C1 segment of cervical spinal cord (tissue), 14 donors: ENCODE measurements at regions not wholly inside any gene's neighbourhood (a gene's known extent, or its start where the extent isn't known, plus 50 kb on each side); places are given as distances from the start of the nearest gene placed in this dataset.

Source experiments
- DNase-seq, 14 donors: peaks; one replicate each; lab custom pipeline; 2025; lab: John Stamatoyannopoulos, UW

- no peak for DNase-seq
Observed at GRCh38 chr1:170219163-170219562, 73.4 kb downstream of the NTMT2 start.

- no peak for DNase-seq
Observed at GRCh38 chr1:170221031-170221430, 75.3 kb downstream of the NTMT2 start.

- DNase-seq: no peak
Observed at GRCh38 chr1:170221495-170221894, 75.7 kb downstream of the NTMT2 start.

GRCh38 chr1:170224469-170224868 lies 78.7 kb downstream of the NTMT2 start:
- no peak for DNase-seq

- DNase-seq: no peak
Observed at GRCh38 chr1:170225781-170226530, 80.2 kb downstream of the NTMT2 start.

DNA sequence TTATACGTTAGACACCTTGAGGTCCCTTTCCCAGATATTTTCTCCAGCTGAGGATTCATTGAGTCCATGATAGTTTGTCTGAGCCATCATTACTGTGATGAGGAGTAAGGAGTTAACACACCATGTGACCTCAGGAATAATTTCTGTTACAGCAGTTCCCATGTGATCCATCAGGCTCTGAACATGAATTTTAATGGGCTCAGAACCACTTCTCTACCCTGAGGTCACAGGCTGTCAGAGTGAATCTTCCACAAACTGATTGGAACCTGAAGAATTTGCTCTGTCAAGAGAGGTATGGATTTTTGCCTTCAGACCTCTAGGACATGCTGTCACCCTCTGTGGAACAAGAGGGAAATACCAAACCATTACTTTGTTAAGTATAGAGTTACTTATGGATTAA lies 81.0 kb downstream of the NTMT2 start:
- DNase-seq: no peak

GRCh38 chr1:170230323-170230722 lies 84.6 kb downstream of the NTMT2 start:
- DNase-seq: no peak

GRCh38 chr1:170231662-170232061 lies 85.9 kb downstream of the NTMT2 start:
- no peak for DNase-seq

- DNase-seq: no peak
Observed at GRCh38 chr1:170238704-170239391, 93.1 kb downstream of the NTMT2 start.

DNA sequence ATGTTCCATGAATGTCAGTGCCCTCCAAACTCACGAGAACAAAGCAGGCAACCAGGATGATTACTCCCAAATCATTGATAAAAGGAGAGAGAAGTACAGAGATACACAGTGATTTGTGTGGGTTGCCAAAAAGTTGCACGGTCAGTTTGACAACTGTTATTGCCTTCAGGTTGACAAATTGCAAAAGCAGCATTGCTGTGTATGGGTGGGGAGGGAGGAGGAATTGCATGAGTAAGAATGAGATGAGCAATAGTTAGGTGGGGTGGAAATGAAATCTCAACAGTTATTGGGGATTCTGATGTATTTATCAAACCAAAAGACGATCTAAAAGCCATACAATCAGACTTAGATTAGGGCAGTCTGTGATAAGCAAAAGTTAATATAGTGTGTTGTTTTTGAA lies 93.7 kb downstream of the NTMT2 start:
- no peak for DNase-seq

- no peak for DNase-seq
Observed at GRCh38 chr1:170240409-170240808, 94.7 kb downstream of the NTMT2 start.

GRCh38 chr1:170241266-170241851 lies 95.6 kb downstream of the NTMT2 start:
- DNase-seq: no peak

DNA sequence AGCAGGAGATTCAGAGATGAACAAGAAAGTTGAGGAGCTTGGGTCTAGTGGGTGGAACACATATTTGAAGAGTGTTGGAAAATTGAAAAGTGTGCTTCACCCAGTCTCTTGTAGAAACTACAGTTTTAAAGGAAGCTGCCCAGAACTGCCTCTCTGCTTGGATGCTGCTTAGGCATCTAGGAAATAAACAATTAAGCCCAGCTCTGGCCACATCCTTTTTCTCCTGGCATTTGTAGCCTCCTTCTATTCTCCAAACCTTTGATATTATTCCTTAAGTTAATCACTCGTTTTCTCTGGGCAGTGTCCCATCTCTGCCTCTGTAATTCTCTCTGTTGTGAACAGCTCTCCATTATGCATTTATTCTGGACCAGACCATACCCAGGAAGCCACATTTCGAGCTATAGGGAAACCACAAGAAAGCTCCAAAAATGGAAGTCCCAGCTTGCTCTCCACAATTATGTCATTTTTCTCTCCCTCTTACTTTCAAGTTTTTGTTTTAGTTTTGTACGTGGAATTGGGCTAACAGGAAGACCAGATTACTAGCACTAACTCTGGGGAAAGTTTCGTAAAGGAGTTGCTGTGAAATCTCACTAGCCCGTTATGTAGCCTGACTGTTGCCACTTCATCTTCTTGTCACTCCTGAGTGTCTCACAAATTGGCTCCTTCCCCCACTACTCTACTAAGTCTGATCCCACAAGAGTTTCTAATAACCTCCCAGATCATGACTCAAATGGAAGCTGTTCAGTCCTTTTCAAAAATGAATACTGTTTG lies 102.2 kb downstream of the NTMT2 start:
- no peak for DNase-seq

- DNase-seq: no peak
Observed at GRCh38 chr1:170250531-170251276, 104.9 kb downstream of the NTMT2 start.

DNA sequence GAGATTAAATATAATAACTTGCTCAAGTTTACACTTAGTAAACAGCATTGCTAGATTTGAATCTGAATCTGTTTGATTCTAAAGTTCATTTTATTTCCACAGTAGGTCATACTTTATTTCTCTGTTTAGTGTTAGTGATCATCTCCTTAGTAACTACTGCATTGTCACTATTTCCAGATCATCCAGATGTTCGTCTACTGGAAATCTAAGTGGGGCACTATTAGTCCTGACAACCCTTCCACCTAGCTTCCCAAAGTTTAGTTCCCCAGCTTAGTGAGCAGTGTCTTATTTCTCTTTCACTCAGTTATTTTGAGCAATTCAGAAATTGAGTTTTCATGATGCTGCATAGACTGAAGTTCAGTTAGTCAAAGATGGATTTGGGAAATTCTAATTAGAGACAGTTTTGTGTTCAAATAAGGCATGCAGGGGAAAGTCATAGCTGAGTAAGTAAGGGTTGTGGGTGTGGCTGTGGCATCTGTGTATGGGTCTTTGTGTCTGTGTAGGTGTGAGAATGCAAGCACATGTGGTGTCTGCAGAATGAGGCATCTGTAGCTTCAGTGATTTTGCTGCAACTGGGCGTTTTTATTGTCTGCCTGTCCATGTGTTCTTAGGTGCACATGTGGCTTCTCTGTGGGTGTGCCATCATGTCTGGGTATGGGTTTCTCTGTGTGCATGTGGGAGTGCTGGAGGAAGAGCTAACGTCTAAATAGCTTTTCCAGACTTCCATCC lies 107.3 kb downstream of the NTMT2 start:
- DNase-seq: no peak

- DNase-seq: no peak
Observed at GRCh38 chr1:170254371-170254770, 108.6 kb downstream of the NTMT2 start.

DNA sequence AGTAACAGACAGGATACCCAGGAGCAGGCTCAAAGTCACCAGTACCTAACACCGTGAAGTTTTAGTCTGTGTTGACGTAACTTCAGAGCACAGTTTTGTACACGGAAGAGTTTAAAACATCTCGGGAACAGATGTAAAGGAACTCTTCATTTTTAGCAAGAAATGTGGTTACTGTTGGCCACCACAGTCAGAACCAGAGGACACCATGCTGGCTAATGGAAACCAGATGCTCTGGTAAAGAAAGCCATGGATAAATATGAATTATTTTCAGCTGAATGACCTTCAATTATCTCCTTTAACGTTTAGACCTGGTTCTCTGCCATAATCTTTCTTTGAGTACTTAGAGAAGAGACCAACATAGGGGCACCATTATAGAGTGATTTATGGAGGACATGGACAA lies 115.9 kb downstream of the NTMT2 start:
- no peak for DNase-seq

GRCh38 chr1:170262276-170262939 lies 116.6 kb downstream of the NTMT2 start:
- no peak for DNase-seq

GRCh38 chr1:170265234-170265633 lies 119.5 kb downstream of the NTMT2 start:
- DNase-seq: no peak

DNA sequence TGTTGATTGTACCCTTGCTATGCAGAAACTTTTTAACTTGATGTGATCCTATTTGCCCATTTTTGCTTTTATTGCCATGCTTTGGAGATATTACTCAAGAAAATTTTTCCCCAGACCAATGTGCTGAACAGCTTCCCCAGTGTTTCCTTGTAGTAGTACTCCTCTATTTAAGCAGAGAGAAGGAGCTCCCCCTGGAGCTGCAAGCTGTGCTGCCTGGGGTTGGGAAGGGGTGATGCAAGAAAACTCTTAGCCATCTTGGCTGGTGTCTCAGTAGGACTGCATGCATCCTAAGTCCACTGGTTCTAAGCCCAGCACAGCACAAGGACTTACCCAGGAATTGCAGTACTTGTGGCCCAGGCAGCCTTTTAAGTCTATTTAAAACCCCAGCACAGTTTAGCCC lies 121.6 kb downstream of the NTMT2 start:
- DNase-seq: no peak
